Stomach (tissue), 8 donors: ENCODE measurements at regions not wholly inside any gene's neighbourhood (a gene's known extent, or its start where the extent isn't known, plus 50 kb on each side); places are given as distances from the start of the nearest gene placed in this dataset.

Experiments used
- DNase-seq, 2 donors: peaks; one replicate each; pipeline versions ENCODE4 v3.0.0 to v3.0.0-alpha.2; 2013 to 2019
- H3K27ac ChIP-seq, 5 donors: fragments of 200-600 bp in 4 of 5; sonication (generic) in 4 of 5; one replicate each; pipeline ENCODE4 v1.5.1; 2013 to 2019; ENCODE audit warnings: mild to moderate bottlenecking in 1 of 5, moderate library complexity in 1 of 5
- H3K27me3 ChIP-seq, 3 donors: fragments of 200-600 bp; sonication (generic); one replicate each; pipeline ENCODE4 v1.5.1; 2017 to 2019; ENCODE audit warnings: mixed run types in 1 of 3
- H3K36me3 ChIP-seq, 4 donors: fragments of 200-600 bp; sonication (generic); 1 replicate in 3 of 4; 2 replicates in 1 of 4; pipeline ENCODE4 v1.5.1; 2016 to 2019
- H3K4me1 ChIP-seq, 4 donors: fragments of 200-600 bp; sonication (generic); one replicate each; pipeline ENCODE4 v1.5.1; 2016 to 2019
- H3K4me3 ChIP-seq, 4 donors: fragments of 200-600 bp; sonication (generic) in 3 of 4; one replicate each; pipeline ENCODE4 v1.5.1; 2016 to 2019; ENCODE audit warnings: mild to moderate bottlenecking in 1 of 4
- H3K9me3 ChIP-seq, 4 donors: fragments of 200-600 bp; sonication (generic); one replicate each; pipeline ENCODE4 v1.5.1; 2016 to 2019
- EP300 ChIP-seq: sonication (generic); formaldehyde crosslinking; IDR thresholded peaks from one replicate; pipeline ENCODE4 v1.6.1; 2017; ENCODE audit warnings: antibody characterized with exemption
- POLR2A ChIP-seq, 4 donors: fragments of 450-650 bp; IDR thresholded peaks; one replicate each; pipeline ENCODE4 v1.6.1; 2016; ENCODE audit warnings: antibody characterized with exemption in 4 of 4, control low read depth in 2 of 4, mild to moderate bottlenecking in 1 of 4, moderate library complexity in 1 of 4
- POLR2AphosphoS5 ChIP-seq, 3 donors: sonication (generic); formaldehyde crosslinking; IDR thresholded peaks; one replicate each; pipeline ENCODE4 v1.6.1; 2016; ENCODE audit warnings: antibody characterized with exemption in 3 of 3
- WGBS, 5 donors: extraction: QIAGEN DNeasy Blood & Tissue Kit in 3 of 5; methylation state at CpG; one replicate each; pipeline versions ENCODE4 v1.1.5 to v1.1.7; 2013 to 2018; 5-methylcytosine and 5-hydroxymethylcytosine counted together
- intact Hi-C: fragments of 100-400 bp; cut with DNase I; formaldehyde crosslinking; loops from one replicate; pipeline ENCODE4 v1.15.1; 2023; ENCODE audit warnings: low total_unique reads
- TF ChIP-seq, protein P1 (sequence below), 7 experiments: fragments of 450-650 bp in 4 of 7; fragments of 200-600 bp in 3 of 7; sonication (generic) in 3 of 7; IDR thresholded peaks; one replicate each; pipeline ENCODE4 v1.5.1; 2016 to 2019; ENCODE audit warnings: antibody characterized with exemption in 7 of 7, control low read depth in 2 of 7, mild to moderate bottlenecking in 1 of 7
- donor health status: healthy with polysubstance abuse.
- donor health status: Bipolar disorder and iron deficiency.
- donor health status: healthy.

DNA sequence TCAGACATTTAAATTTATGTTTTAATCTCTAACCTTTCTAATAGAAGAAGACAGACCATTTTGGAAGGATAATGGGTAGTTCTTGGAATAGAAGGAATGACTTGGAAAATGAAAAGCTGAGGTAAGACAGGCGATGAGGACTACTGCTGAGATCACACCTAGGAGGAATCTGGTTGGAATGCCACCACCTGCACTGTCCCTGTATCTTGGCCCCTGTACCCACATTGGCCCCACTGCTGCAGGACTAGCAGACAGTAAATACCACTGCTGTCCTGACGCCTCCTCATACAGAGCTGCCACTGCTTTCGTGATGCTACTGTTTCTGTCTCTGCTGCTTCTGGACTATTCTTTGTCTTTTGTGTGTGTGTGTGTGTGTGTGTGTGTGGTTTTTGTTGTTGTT, 359.8 kb downstream of the TMEM232 start:
- H3K4me1 ChIP-seq: no peaks in the 10 kb centered on the region
- H3K4me3 ChIP-seq: no peak overlapping the region
- H3K9me3 ChIP-seq: no peaks in the 10 kb centered on the region
- TF ChIP-seq POLR2AphosphoS5 (IDR thresholded peaks at IDR 0.05): no peak
- TF ChIP-seq, protein P1, sequence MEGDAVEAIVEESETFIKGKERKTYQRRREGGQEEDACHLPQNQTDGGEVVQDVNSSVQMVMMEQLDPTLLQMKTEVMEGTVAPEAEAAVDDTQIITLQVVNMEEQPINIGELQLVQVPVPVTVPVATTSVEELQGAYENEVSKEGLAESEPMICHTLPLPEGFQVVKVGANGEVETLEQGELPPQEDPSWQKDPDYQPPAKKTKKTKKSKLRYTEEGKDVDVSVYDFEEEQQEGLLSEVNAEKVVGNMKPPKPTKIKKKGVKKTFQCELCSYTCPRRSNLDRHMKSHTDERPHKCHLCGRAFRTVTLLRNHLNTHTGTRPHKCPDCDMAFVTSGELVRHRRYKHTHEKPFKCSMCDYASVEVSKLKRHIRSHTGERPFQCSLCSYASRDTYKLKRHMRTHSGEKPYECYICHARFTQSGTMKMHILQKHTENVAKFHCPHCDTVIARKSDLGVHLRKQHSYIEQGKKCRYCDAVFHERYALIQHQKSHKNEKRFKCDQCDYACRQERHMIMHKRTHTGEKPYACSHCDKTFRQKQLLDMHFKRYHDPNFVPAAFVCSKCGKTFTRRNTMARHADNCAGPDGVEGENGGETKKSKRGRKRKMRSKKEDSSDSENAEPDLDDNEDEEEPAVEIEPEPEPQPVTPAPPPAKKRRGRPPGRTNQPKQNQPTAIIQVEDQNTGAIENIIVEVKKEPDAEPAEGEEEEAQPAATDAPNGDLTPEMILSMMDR (IDR thresholded peaks at IDR 0.05): no peak
- no peak for TF ChIP-seq POLR2A (IDR thresholded peaks at IDR 0.05)
- TF ChIP-seq EP300: no peak
- intact Hi-C loops: no loop called here
- H3K27me3 ChIP-seq: no peaks in the 10 kb centered on the region
- 74 to 88% (median 84%) methylated on average over 3 of the region's 3 CpGs for WGBS, 5 donors
- H3K36me3 ChIP-seq: no peaks in the 10 kb centered on the region
- H3K27ac ChIP-seq: no peak overlapping the region
- no peak for DNase-seq
